PC-9 (cell line): ENCODE measurements at regions not wholly inside any gene's neighbourhood (a gene's known extent, or its start where the extent isn't known, plus 50 kb on each side); places are given as distances from the start of the nearest gene placed in this dataset.

ENCODE experiments used
- CTCF ChIP-seq: fragments of 200-600 bp; sonication (generic); conservative IDR thresholded peaks from 2 replicates; pipeline ENCODE4 v1.6.1; 2017; ENCODE audit warnings: mixed run types, antibody characterized with exemption, mild to moderate bottlenecking, moderate library complexity
- EZH2 ChIP-seq: fragments of 200-600 bp; sonication (generic); IDR thresholded peaks from 2 replicates; pipeline ENCODE4 v1.8.0; 2017; ENCODE audit warnings: antibody characterized with exemption, low read depth

GRCh38 chr7:91655656-91656055 lies 224.8 kb downstream of the MTERF1 start:
- no peak for TF ChIP-seq EZH2
- TF ChIP-seq CTCF = no peak
